ENCODE measurements at regions not wholly inside any gene's neighbourhood (a gene's known extent, or its start where the extent isn't known, plus 50 kb on each side); places are given as distances from the start of the nearest gene placed in this dataset.

DNA sequence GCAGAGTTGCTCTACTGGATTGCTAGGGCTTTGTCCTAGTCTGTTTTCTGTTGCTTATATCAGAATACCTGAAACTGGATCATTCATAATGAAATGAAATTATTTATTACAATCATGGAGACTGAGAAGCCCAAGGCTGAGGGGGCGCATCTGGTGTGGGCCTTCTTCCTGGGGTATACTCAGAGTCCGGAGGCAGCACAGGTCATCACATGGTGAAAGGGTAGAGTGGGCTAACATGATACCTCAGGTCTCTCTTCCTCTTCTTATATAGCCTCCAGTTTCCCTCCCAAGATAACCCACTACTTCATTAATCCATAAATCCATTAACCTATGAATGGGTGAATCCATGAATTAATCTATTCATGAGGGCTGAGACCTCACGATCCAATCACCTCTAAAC is 667.6 kb upstream of the NCAM2 start:
- TF ChIP-seq POLR2A (IDR thresholded peaks at IDR 0.05; ENCODE audit: low read depth, low read length), result no peak
- no peak for FAIRE-seq
- no peak for DNase-seq (ENCODE audit: insufficient read length, low spot score)

DNA sequence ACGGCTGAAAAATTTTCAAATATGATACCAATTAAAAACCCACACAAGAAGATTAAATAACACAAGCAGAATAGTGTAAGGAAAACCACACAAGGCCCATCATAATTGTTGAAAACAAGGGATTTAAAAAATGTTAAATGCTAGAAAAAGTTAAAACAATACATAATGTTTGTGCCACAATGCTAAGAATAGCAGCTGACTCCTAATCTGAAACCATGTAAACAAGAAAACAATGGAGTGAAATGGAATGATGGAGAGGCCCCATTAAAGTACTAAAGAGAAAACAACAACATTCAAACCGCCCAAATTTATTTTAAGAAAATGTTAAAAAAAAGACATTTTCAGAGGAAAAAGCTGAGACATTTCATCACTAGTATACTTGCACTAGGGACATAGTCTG is 663.6 kb upstream of the NCAM2 start:
- FAIRE-seq, result no peak
- DNase-seq (ENCODE audit: insufficient read length, low spot score), result no peak
- TF ChIP-seq POLR2A (IDR thresholded peaks at IDR 0.05; ENCODE audit: low read depth, low read length), result no peak

DNA sequence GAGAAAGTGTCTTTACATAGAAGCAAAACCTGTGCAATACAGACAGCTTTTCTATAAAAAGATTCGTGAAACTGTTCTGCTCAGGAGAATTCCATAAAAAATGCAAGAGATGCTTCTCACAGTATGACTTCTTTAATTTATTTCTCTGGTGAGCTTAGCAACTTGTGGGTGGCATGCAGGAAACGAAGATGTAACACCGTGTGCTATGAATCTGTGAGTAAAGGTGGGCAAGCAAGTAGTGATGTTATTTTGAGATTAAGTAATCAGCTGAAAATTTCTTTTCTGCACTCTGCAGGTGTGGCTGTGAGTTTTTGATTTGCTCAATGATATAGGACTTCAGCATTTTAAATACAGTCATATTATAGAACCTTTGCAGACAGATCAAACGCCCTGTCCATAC is 656.8 kb upstream of the NCAM2 start:
- no peak for TF ChIP-seq POLR2A (IDR thresholded peaks at IDR 0.05; ENCODE audit: low read depth, low read length)
- DNase-seq (ENCODE audit: insufficient read length, low spot score) (no peak), FAIRE-seq (no peak)

DNA sequence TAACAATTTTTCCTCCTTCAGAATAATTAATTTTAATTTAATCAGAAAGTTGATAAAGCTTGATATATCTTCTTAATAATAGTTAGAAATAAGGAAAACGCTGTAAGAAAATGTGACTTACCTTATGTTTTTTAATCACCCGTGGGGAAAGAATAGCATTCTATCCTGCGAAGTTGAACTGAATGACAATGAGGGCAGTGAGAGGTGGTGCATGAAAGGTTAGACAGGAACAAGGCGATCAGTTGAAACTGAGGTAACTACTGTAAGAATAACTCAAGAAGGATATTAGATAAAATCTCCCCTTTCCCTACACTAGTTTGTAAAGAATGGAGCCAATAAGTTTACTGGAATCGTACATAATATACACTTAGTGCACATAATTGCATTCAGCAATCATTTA is 655.0 kb upstream of the NCAM2 start:
- DNase-seq (ENCODE audit: insufficient read length, low spot score) (no peak), FAIRE-seq (no peak)
- no peak for TF ChIP-seq POLR2A (IDR thresholded peaks at IDR 0.05; ENCODE audit: low read depth, low read length)

DNA sequence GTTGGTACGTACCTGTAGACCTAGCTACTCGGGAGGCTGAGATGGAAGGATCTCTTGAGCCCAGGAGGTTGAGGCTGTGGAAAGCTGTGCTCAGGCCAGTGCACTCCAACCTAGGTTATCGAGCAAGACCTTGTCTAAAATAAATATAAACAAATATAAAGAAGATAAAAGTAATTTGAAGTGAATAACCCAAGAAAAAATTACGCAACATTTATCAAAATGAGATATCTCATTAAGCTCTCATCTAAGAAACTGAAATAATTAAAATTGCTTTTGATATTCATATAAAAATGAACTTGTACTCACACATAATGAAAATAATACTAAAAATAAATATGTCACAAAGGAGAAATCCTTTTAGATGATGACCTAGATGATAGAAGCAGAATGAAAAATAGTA is 647.1 kb upstream of the NCAM2 start:
- FAIRE-seq (no peak), DNase-seq (ENCODE audit: insufficient read length, low spot score) (no peak)
- no peak for TF ChIP-seq POLR2A (IDR thresholded peaks at IDR 0.05; ENCODE audit: low read depth, low read length)

DNA sequence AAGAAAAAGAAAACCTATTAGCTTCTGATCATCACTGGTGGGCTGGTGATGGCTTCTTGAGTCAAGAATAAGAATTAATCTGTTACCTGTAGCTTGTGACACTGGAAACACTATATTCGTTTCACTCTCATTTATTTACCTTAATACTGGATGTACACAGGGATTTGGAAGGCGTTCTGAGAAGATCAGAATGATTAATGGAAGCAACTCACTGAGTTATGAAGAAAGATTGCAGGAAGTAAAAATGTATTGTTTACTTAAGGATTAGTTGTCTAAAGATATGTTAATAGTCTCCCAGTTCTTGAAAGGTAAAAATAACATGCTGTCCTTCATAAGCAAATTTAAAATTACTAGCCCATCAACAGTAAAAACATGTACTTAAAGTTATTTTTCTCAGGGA is 644.9 kb upstream of the NCAM2 start:
- FAIRE-seq (no peak), DNase-seq (ENCODE audit: insufficient read length, low spot score) (no peak)
- TF ChIP-seq POLR2A (IDR thresholded peaks at IDR 0.05; ENCODE audit: low read depth, low read length), result no peak

DNA sequence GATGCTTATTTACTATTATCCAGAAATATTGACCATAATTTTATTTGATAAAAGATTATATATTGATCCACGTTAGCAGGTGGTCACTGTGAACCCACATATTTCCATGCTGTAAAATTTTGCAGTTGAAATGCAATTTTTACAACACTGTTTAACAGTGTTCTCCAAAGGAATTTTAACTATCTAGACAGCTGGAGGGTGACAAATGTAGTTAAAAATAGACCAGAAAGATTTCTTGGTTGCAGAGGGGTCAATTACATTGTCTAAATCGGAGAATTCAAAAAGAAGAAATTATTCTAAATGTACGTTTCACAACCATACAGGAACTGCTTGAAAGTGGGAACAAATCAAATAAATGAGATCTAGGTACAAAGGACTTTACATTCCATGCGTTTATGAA is 625.2 kb upstream of the NCAM2 start:
- DNase-seq (ENCODE audit: insufficient read length, low spot score) (no peak), FAIRE-seq (no peak)
- no peak for TF ChIP-seq POLR2A (IDR thresholded peaks at IDR 0.05; ENCODE audit: low read depth, low read length)

DNA sequence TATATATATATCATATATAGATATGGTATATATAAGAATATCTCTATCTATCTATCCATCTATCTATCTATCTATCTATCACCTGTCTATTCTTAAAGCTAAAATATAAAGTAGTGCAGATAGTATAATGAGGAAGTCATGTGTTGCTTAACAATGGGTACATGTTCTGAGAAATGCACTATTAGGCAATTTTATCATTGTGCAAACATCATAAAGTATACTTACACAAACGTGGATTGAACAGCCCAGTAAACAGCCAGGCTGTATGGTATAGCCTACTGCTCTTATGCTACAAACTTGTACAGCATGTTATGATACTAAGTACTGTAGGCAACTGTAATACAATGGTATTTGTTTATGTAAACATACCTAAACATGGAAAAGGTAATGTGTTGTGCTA is 621.0 kb upstream of the NCAM2 start:
- no peak for TF ChIP-seq POLR2A (IDR thresholded peaks at IDR 0.05; ENCODE audit: low read depth, low read length)
- no peak for FAIRE-seq
- no peak for DNase-seq (ENCODE audit: insufficient read length, low spot score)

DNA sequence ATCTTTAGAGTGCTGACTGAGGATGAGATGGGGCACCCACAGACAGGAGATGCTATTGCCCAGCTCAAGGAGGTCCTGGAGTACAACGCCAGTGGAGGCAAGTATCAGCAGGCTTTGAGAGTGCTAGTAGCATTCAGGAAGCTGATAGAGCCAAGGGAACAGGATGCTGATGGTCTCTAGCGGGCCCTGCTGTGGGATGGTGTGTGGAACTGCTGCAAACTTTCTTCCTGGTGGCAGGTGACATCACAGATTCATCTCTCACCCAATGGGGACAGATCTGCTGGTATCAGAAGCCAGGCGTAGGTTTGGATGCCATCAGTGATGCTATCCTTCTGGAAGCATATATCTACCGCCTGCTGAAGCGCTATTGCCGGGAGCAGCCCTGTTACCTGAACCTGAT is 609.8 kb upstream of the NCAM2 start:
- DNase-seq (ENCODE audit: insufficient read length, low spot score) (no peak), FAIRE-seq (no peak)
- no peak for TF ChIP-seq POLR2A (IDR thresholded peaks at IDR 0.05; ENCODE audit: low read depth, low read length)

DNA sequence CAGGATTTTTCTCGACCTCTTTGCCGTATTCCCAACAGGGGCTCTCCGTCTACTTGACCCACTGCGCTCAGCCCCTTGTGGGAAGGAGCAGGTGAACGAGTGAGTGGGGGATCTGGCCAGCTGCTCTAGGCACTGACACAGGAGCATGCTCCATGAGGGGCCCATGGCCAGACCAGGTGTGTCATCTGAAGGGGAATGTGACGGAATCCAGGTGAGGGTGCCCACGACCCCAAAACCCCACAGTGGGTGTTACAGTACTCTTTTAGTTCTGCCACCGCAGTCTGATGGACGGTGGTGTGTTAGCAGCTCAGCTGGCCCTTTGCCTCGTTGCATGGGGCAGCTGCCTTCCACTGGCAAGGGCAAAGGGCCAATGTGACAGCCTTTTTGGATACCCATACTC is 601.4 kb upstream of the NCAM2 start:
- TF ChIP-seq POLR2A (IDR thresholded peaks at IDR 0.05; ENCODE audit: low read depth, low read length), result no peak
- FAIRE-seq (no peak), DNase-seq (ENCODE audit: insufficient read length, low spot score) (no peak)

DNA sequence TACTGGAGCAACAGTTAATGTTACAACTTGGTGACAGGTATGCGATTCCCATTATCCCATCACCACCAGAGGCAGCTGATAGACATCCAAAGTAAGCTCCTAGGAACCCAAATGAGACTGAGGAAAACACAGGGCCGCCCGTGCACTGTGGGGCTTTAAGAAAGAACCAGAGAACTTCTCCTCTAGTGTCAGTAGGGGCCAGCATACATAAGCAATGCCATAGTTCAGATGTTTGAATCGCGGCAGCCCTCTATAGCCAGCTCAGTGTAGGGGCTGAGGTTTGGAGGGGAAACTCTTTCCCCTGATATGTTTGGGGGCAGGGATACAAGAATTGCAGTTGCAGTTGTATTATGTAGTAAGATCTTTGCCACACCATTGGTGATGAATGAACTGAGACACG is 593.3 kb upstream of the NCAM2 start:
- FAIRE-seq (no peak), DNase-seq (ENCODE audit: insufficient read length, low spot score) (no peak)
- no peak for TF ChIP-seq POLR2A (IDR thresholded peaks at IDR 0.05; ENCODE audit: low read depth, low read length)

DNA sequence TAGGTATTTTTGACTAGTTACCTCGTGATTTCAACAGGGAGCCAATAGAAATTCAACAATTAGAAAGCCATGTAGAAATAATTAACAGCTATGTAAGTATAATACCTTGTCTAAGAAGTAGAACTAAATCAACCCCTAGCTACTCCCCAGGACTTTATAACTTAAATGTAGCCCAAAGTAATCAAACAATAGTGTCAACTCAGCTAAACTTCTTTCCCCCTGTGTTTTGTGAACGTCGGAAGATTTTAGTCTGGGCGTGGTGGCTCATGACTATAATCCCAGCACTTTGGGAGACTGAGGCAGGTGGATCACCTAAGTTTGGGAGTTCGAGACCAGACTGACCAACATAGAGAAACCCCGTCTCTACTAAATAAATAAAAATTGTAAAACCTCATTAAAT is 579.9 kb upstream of the NCAM2 start:
- FAIRE-seq, result no peak

DNA sequence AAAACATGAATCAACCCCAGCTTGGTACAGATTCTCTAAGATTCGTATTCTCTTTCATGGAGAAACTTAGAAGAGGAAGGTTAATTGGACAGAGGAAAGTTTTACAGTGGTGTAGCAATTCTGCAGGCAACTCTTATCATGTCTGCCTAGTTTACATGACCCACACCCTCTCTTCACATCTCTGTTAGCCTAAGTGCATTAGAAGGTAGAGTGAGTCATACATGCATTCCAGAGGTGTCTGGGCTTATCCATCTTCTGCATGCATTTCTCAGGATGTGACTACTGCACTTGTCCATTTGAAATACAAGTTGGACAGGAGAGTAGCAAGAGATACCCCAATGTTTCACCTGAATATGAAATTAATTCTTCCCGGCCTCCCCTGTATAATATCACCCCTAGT is 578.4 kb upstream of the NCAM2 start:
- DNase-seq (ENCODE audit: insufficient read length, low spot score) (no peak), FAIRE-seq (no peak)
- TF ChIP-seq POLR2A (IDR thresholded peaks at IDR 0.05; ENCODE audit: low read depth, low read length), result no peak

More for the DNA sequence above, 579.9 kb upstream of the NCAM2 start:
- TF ChIP-seq POLR2A (IDR thresholded peaks at IDR 0.05; ENCODE audit: low read depth, low read length), result no peak
- no peak for DNase-seq (ENCODE audit: insufficient read length, low spot score)

DNA sequence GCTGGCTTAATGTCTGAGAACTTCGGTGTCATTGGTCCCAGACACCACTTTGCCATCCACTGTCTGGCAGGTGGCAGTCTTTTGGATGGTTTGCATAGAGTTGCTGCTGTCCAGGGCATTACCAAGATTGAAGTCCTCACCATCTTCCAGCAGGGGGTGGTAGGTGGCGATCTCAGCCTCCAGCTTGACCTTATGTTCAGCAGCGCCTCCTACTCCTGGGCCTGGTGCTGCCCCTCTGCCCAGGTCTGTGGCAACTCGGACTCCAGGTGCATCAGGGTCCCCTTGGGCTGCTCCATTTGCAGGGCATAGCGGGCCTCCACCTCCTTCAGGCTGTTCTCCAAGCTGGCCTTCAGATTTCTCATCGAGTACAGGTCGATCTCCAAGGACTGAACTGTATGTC is 573.3 kb upstream of the NCAM2 start:
- FAIRE-seq, result no peak

DNA sequence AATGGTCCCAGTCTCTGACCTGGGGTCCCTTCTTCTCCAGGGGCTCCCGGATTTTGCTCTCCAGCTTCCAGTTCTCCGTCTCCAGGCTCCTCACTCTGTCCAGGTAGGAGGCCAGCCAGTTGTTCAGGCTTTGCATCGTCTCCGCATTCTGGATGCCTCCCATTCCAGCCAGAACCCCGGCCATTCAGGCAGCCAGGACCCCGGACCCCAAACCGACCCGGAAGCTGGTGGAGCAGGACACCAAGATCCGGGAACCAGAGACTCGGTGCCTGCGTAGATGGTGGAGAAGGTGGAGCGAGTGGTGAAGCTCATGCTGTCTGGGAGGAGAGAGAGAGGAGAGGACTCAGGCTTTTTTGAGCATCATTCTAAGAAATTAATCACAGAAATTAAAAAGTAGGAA is 572.4 kb upstream of the NCAM2 start:
- DNase-seq (ENCODE audit: insufficient read length, low spot score), result no peak
- no peak for FAIRE-seq
- no peak for TF ChIP-seq POLR2A (IDR thresholded peaks at IDR 0.05; ENCODE audit: low read depth, low read length)

More for the DNA sequence above, 573.3 kb upstream of the NCAM2 start:
- TF ChIP-seq POLR2A (IDR thresholded peaks at IDR 0.05; ENCODE audit: low read depth, low read length), result no peak
- no peak for DNase-seq (ENCODE audit: insufficient read length, low spot score)

DNA sequence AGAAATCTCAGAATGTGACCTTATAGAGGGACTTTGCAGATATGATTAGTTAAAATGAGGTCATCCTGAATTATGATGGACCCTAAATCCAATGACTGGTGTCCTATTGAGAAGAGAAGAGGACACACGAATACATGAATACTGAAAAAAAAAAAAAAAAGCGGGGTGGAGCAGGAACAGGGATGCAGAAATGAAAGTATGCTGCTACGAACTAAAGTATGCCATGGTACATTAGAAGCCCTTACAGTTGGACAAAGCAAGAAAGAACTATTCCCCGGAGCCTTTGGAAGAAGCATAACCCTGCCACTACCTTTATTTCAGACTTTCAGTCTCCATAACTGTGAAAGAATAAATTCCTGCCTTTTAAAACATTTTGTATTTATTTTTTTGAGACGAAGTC is 557.9 kb upstream of the NCAM2 start:
- no peak for TF ChIP-seq POLR2A (IDR thresholded peaks at IDR 0.05; ENCODE audit: low read depth, low read length)
- FAIRE-seq (no peak), DNase-seq (ENCODE audit: insufficient read length, low spot score) (no peak)

Data from H54 (cell line).